H7 (cell line): ENCODE measurements at regions not wholly inside any gene's neighbourhood (a gene's known extent, or its start where the extent isn't known, plus 50 kb on each side); places are given as distances from the start of the nearest gene placed in this dataset.
"Not testable (repeated sequence)": the region's sequence is repeated elsewhere in the genome, so short reads cannot be mapped to it uniquely, and the experiment has no call there.

Experiments
- DNase-seq: peaks from one replicate; pipeline ENCODE4 v3.0.0; 2012
- H3K27me3 ChIP-seq: 2 replicates; pipeline ENCODE4 v1.6.0; 2011; ENCODE audit warnings: mild to moderate bottlenecking, low read length; ENCODE audit not compliant: control insufficient read depth, insufficient read depth
- H3K36me3 ChIP-seq: replicated peaks from 2 replicates; pipeline ENCODE4 v1.5.1; 2011; ENCODE audit warnings: low read length; ENCODE audit not compliant: control insufficient read depth, insufficient read depth
- H3K4me3 ChIP-seq: 2 replicates; pipeline ENCODE4 v1.5.1; 2011; ENCODE audit warnings: low read depth, mild to moderate bottlenecking, control low read depth, low read length, moderate library complexity; ENCODE audit not compliant: insufficient read depth

GRCh38 chr9:15372455-15372854 is 50.2 kb upstream of the SNAPC3 start:
- H3K36me3 ChIP-seq: no peaks in the 10 kb centered on the region
- DNase-seq: no peak
- no peaks in the 10 kb centered on the region for H3K27me3 ChIP-seq
- no peak overlapping the region for H3K4me3 ChIP-seq

DNA sequence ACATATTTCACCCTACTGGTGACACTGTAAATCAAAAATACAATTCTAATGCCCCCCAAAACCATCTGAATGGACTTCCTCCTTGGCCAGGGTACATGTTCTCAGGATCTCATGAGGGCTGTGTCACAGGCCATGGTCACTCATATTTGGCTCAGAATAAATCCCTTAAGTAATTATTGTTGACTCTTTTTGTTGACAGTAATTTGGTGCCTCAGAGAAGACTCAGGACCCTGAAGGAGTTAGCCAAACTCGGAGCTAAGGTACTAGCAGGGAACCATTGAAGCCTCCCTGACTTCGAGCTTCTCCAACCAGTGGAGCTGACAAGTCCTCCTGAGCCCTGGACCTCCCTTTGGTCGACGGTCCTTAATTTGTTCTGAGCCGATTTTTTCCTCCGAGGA is 51.2 kb upstream of the SNAPC3 start:
- no peak for DNase-seq
- H3K36me3 ChIP-seq: no peaks in the 10 kb centered on the region
- H3K4me3 ChIP-seq: no peak overlapping the region
- H3K27me3 ChIP-seq: no peaks in the 10 kb centered on the region

DNA sequence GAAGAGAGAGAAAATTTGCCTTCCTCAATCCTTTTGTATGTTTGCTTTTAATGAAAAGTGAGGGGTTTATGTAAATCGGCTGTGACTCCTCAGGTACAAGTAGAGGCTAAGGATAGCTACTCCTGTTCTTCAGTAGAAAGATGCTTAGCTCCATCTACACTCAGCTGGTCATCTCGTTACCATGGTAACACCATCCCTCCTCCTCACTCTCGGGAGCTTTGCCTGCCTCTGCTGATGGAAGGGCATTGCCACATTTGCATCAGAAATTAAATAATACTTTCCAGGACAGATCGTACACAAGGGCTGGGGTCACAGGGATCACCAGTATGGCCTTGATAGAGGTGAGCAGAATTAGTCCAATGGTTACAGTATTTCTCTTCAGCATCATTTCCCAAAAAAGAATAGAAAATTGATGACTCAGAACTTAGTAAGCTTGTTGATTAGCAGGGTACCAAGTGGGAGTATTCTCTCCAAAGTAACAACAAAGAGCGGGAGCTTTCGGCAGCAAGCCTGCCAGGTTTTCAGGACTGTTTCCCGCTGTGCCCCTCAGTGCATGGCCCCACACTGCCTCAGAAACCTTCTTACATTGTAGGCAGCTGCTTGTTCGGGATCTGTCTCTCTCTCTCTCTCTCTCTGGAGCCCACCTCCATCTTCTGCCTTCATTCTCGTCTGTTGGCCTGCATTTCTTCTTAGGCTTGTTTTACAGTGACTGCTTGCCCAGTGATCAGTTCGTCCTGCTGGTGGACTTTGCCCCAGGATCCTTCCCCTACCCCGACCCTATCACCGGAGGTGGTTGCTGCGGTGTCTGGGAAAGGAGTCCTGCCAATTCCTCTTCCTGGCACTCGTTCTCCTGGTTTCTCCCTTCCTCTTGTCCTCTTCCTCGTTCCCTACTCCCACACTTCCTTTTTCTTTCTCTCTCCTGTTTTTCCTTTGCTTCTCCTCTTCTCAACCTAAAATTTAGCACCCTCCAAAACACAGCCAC is 51.9 kb upstream of the SNAPC3 start:
- peak; percentile 35 for DNase-seq
- H3K27me3 ChIP-seq: no peaks in the 10 kb centered on the region
- no peak overlapping the region for H3K4me3 ChIP-seq
- no peaks in the 10 kb centered on the region for H3K36me3 ChIP-seq

GRCh38 chr9:15369871-15370270 is 52.8 kb upstream of the SNAPC3 start:
- DNase-seq: no peak
- Histone ChIP-seq H3K4me3 (no peak overlapping the region), H3K36me3 (no peaks in the 10 kb centered on the region)

GRCh38 chr9:15369238-15369637 is 53.4 kb upstream of the SNAPC3 start:
- no peak for DNase-seq
- H3K4me3 ChIP-seq: no peak overlapping the region
- H3K27me3 ChIP-seq: no peaks in the 10 kb centered on the region
- H3K36me3 ChIP-seq: no peaks in the 10 kb centered on the region

More at GRCh38 chr9:15369871-15370270, 52.8 kb upstream of the SNAPC3 start:
- H3K27me3 ChIP-seq: no peaks in the 10 kb centered on the region

GRCh38 chr9:15364975-15365553 is 57.6 kb upstream of the SNAPC3 start:
- H3K4me3 ChIP-seq, H3K27me3 ChIP-seq, H3K36me3 ChIP-seq, DNase-seq: not testable (repeated sequence)

DNA sequence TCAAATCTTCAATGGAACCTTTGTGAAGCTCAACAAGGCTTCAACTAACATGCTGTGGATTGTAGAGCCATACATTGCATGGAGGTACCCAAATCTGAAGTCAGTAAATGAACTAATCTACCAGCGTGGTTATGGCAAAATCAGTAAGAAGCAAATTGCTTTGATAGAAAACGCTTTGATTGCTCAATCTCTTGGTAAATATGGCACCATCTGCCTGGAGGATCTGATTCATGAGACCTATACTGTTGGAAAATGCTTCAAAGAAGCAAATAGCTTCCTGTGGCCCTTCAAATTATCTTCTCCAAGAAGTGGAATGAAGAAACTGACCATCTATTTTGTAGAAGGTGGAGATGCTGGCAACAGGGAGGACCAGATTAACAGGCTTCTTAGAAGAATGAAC is 54.7 kb upstream of the TTC39B start:
- Histone ChIP-seq H3K36me3 (no peaks in the 10 kb centered on the region; the same call in 1 of the 2 replicates), H3K4me3 (no peak overlapping the region), H3K27me3 (no peaks in the 10 kb centered on the region)
- no peak for DNase-seq

- DNase-seq: no peak
- Histone ChIP-seq H3K27me3 (no peaks in the 10 kb centered on the region), H3K4me3 (no peak overlapping the region), H3K36me3 (no peaks in the 10 kb centered on the region)
These were observed 50.1 kb upstream of the TTC39B start for GRCh38 chr9:15357050-15357653.
